Esophagus squamous epithelium (tissue), 5 donors: ENCODE measurements at regions not wholly inside any gene's neighbourhood (a gene's known extent, or its start where the extent isn't known, plus 50 kb on each side); places are given as distances from the start of the nearest gene placed in this dataset.

ENCODE experiments used
- DNase-seq: peaks from one replicate; lab custom pipeline; 2025; lab: John Stamatoyannopoulos, UW
- H3K27ac ChIP-seq, 4 donors: fragments of 200-600 bp; sonication (generic); one replicate each; pipeline ENCODE4 v1.5.1; 2016 to 2019; ENCODE audit warnings: mild to moderate bottlenecking in 1 of 4
- H3K27me3 ChIP-seq, 4 donors: fragments of 200-600 bp; sonication (generic); 1 replicate in 3 of 4; 2 replicates in 1 of 4; pipeline versions ENCODE4 v1.5.1 to v1.6.0; 2017 to 2021; ENCODE audit warnings: antibody characterized with exemption in 1 of 4
- H3K36me3 ChIP-seq, 3 donors: fragments of 200-600 bp; sonication (generic); one replicate each; pipeline ENCODE4 v1.5.1; 2016 to 2019
- H3K4me1 ChIP-seq, 3 donors: fragments of 200-600 bp; sonication (generic); one replicate each; pipeline ENCODE4 v1.5.1; 2017 to 2019
- H3K4me3 ChIP-seq, 4 donors: fragments of 200-600 bp; sonication (generic); 1 replicate in 3 of 4; 2 replicates in 1 of 4; pipeline ENCODE4 v1.5.1; 2016 to 2019; ENCODE audit warnings: mild to moderate bottlenecking in 2 of 4, moderate library complexity in 1 of 4
- H3K9me3 ChIP-seq, 3 donors: fragments of 200-600 bp; sonication (generic); one replicate each; pipeline ENCODE4 v1.5.1; 2016 to 2019
- POLR2A ChIP-seq, 4 donors: fragments of 450-650 bp; IDR thresholded peaks; one replicate each; pipeline ENCODE4 v1.6.1; 2017; ENCODE audit warnings: antibody characterized with exemption in 4 of 4, mild to moderate bottlenecking in 4 of 4, moderate library complexity in 3 of 4
- WGBS, 2 donors: methylation state at CpG; one replicate each; pipeline ENCODE4 v1.1.5; 2018; 5-methylcytosine and 5-hydroxymethylcytosine counted together
- intact Hi-C: fragments of 100-400 bp; cut with DNase I; formaldehyde crosslinking; loops from one replicate; pipeline ENCODE4 v1.15.0; 2022
- TF ChIP-seq, protein P1 (sequence below), 6 experiments: fragments of 450-650 bp in 4 of 6; fragments of 200-600 bp in 2 of 6; sonication (generic) in 2 of 6; IDR thresholded peaks; one replicate each; pipeline ENCODE4 v1.5.1; 2016 to 2019; ENCODE audit warnings: antibody characterized with exemption in 6 of 6, mild to moderate bottlenecking in 4 of 6, moderate library complexity in 4 of 6
- donor health status: DM: yes; HTN: yes; CAD: no.

DNA sequence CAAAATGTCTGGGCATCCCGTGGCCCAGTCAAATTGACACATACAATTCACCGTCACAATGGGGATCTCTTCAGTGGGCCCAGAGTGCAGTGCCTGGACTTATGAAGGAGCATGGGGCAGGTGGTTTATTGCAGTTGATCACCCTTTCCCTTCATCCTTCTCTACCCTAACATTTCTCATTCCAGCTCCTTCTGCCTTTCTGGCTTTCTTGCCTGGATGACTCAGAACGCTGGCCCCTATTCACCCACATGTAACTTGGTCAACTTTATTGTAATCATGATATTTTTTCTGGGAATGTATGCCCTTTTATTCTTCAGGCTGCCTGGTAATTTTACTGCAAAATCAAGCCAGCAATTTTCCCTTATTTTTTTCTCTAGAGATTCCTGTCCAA is 179.9 kb upstream of the DTNBP1 start:
- no peaks in the 10 kb centered on the region for H3K27me3 ChIP-seq
- H3K4me3 ChIP-seq = no peak overlapping the region
- 43 to 57% methylated on average over 3 of the region's 3 CpGs for WGBS, 2 donors
- DNase-seq = no peak
- H3K4me1 ChIP-seq = peaks cover 0 to 15% (median 0%) of the 10 kb centered on the region in 3 donors
- no peaks in the 10 kb centered on the region for H3K36me3 ChIP-seq
- no peaks in the 10 kb centered on the region for H3K9me3 ChIP-seq
- H3K27ac ChIP-seq = peak overlapping the region in 1 of 4 donors; percentile 57
- intact Hi-C loops = no loop called here
- no peak for TF ChIP-seq POLR2A (IDR thresholded peaks at IDR 0.05)
- TF ChIP-seq, protein P1, sequence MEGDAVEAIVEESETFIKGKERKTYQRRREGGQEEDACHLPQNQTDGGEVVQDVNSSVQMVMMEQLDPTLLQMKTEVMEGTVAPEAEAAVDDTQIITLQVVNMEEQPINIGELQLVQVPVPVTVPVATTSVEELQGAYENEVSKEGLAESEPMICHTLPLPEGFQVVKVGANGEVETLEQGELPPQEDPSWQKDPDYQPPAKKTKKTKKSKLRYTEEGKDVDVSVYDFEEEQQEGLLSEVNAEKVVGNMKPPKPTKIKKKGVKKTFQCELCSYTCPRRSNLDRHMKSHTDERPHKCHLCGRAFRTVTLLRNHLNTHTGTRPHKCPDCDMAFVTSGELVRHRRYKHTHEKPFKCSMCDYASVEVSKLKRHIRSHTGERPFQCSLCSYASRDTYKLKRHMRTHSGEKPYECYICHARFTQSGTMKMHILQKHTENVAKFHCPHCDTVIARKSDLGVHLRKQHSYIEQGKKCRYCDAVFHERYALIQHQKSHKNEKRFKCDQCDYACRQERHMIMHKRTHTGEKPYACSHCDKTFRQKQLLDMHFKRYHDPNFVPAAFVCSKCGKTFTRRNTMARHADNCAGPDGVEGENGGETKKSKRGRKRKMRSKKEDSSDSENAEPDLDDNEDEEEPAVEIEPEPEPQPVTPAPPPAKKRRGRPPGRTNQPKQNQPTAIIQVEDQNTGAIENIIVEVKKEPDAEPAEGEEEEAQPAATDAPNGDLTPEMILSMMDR (IDR thresholded peaks at IDR 0.05) = no peak

DNA sequence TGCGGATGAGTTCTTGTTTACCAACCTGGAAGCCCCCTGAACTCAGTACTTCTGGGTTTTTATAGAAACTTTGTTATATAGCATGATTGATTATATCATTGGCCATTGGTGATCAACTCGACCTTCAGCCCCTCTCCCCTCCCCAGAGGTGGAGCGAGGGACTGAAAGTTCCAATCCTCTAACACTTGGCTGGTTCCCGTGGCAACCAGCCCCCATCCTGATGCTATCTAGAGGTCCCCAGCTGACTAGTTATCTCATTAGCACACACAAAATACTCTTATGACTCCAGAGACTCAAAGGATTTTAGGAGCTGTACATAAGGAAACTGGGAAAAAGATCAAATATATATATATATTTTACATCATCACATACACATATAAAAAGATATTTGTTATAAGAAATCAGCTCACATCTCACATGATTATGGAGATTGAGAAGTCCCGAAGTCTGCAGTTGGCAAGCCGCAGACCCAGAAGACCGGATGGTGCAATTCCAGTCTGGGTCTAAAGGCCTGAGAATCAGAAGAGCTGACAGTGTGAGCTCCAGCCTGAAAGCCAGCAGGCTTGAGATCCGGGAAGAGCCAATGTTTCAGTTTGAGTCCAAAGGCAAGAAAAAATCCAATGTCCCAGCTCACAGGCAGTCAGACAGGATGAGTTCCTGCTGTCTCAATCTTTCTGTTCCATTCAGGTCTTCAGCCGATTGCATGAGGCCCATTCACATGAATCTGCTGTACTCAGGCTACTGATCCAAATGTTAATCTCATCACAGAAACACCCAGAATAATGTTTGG is 179.3 kb upstream of the DTNBP1 start:
- Histone ChIP-seq H3K27ac (peak overlapping the region in 1 of 4 donors; percentile 57), H3K4me1 (peaks cover 0 to 15% (median 0%) of the 10 kb centered on the region in 3 donors), H3K9me3 (no peaks in the 10 kb centered on the region), H3K4me3 (no peak overlapping the region), H3K36me3 (no peaks in the 10 kb centered on the region), H3K27me3 (no peaks in the 10 kb centered on the region)
- DNase-seq = no peak
- WGBS, 2 donors = 73 to 79% methylated on average over 9 of the region's 9 CpGs
- intact Hi-C loops = no loop called here
- TF ChIP-seq, protein P1 (IDR thresholded peaks at IDR 0.05) = no peak
- no peak for TF ChIP-seq POLR2A (IDR thresholded peaks at IDR 0.05)

DNA sequence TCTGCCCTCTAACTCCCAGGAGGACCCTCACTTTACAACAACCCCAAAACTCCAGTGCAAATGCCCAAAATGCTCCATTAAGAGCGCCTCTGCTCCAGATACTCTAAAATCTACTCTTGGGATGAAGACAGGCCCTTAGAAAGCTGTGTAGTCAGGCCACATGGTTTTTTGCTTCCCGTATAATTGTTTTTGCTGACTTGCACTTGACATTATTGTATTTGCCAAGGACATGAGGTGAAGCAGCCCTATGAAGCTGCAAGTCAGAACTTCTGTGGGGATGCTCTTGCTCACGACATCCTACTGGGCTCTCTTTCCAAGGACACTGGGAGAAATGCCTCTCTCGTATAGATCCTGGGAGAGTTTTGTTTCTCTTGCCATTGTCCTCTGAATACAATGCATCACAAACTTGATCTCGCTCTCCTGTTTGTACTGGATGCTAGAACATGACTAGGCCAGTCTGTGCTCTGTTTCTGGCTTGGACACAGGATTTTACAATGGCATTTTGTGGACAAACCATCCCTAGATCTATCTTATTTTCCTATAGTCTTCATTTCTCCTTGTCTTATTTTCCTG is 177.2 kb upstream of the DTNBP1 start:
- WGBS, 2 donors = 69 to 72% methylated on average over 5 of the region's 5 CpGs
- no peak overlapping the region for H3K27ac ChIP-seq
- DNase-seq = no peak
- H3K4me3 ChIP-seq = no peak overlapping the region
- no peaks in the 10 kb centered on the region for H3K9me3 ChIP-seq
- peaks cover 0 to 15% (median 0%) of the 10 kb centered on the region in 3 donors for H3K4me1 ChIP-seq
- H3K36me3 ChIP-seq = no peaks in the 10 kb centered on the region
- intact Hi-C loops = no loop called here
- no peak for TF ChIP-seq POLR2A (IDR thresholded peaks at IDR 0.05)
- TF ChIP-seq, protein P1 (IDR thresholded peaks at IDR 0.05) = no peak
- H3K27me3 ChIP-seq = no peaks in the 10 kb centered on the region

DNA sequence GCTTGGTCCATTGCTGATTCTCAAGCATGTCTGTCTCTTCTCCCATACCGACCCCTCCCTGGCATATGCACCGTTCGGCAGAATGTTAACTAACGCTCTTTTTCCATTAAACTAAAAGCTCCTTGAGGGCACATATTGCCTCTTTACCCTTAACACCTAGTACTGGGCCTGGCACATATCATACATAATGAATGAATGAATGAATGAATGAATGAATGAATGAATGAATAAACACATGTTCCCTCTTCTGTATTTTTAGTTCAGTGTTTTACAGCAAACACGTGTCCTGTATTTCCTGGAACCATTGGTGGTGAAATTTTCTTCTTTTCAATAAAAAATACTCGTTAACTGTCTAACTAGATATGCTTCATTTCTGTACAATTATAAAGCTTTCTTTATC is 174.4 kb upstream of the DTNBP1 start:
- H3K4me3 ChIP-seq = no peak overlapping the region
- intact Hi-C loops = no loop called here
- no peaks in the 10 kb centered on the region for H3K36me3 ChIP-seq
- H3K27ac ChIP-seq = no peak overlapping the region
- no peaks in the 10 kb centered on the region for H3K27me3 ChIP-seq
- TF ChIP-seq, protein P1 (IDR thresholded peaks at IDR 0.05) = no peak
- TF ChIP-seq POLR2A (IDR thresholded peaks at IDR 0.05) = no peak
- 87 to 94% methylated on average over 6 of the region's 6 CpGs for WGBS, 2 donors
- no peak for DNase-seq
- peaks cover 0 to under 1% (median 0%) of the 10 kb centered on the region in 3 donors for H3K4me1 ChIP-seq
- no peaks in the 10 kb centered on the region for H3K9me3 ChIP-seq

DNA sequence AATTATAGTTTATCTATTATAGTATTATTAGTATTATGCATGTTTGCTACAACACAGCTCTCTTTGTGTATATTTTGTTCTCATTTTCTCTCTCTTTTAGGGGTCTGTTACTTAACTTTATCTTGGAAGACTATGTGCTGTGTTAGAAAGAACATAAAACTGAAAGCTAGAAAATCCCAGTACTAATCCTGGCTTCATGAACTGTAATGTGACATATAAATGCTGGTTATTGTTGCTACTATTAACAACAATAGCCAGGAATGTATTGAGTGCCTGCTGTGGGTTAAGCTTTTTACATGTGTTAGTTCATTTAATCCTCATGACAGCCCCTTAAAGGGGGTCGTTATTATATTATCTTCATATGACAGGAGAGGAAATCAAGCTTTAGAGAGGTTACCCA is 170.0 kb upstream of the DTNBP1 start:
- TF ChIP-seq, protein P1 (IDR thresholded peaks at IDR 0.05) = no peak
- TF ChIP-seq POLR2A (IDR thresholded peaks at IDR 0.05) = no peak
- no peaks in the 10 kb centered on the region for H3K27me3 ChIP-seq
- H3K4me3 ChIP-seq = no peak overlapping the region
- intact Hi-C loops = no loop called here
- 33 to 58% methylated on average over 1 of the region's 1 CpG for WGBS, 2 donors
- H3K36me3 ChIP-seq = no peaks in the 10 kb centered on the region
- H3K27ac ChIP-seq = no peak overlapping the region
- H3K4me1 ChIP-seq = no peaks in the 10 kb centered on the region
- no peak for DNase-seq
- H3K9me3 ChIP-seq = no peaks in the 10 kb centered on the region
